CD14-positive monocyte (primary cell): ENCODE measurements at regions not wholly inside any gene's neighbourhood (a gene's known extent, or its start where the extent isn't known, plus 50 kb on each side); places are given as distances from the start of the nearest gene placed in this dataset.

Source experiments
- DNase-seq, 3 donors: peaks; one replicate each; pipeline ENCODE4 v3.0.0-alpha.2; 2011 to 2022
- H2AFZ ChIP-seq: 2 replicates; pipeline ENCODE4 v1.6.0; 2012; ENCODE audit warnings: mild to moderate bottlenecking, low read depth, low read length, inconsistent platforms; ENCODE audit not compliant: insufficient read depth, poor library complexity, severe bottlenecking
- H3K27ac ChIP-seq, 2 donors: 1 replicate in 1 of 2; 2 replicates in 1 of 2; pipeline ENCODE4 v1.5.1; 2012 to 2013; ENCODE audit warnings: low read length in 2 of 2, control low read depth in 1 of 2, inconsistent platforms in 1 of 2, low read depth in 1 of 2, mild to moderate bottlenecking in 1 of 2
- H3K27me3 ChIP-seq, 2 donors: one replicate each; pipeline versions ENCODE4 v1.6.0 to v1.6.1; 2011 to 2013; ENCODE audit warnings: low read length in 2 of 2; ENCODE audit not compliant: control insufficient read depth in 2 of 2, insufficient read depth in 2 of 2
- H3K36me3 ChIP-seq, 2 donors: replicated peaks in 1 of 2; 1 replicate in 1 of 2; 2 replicates in 1 of 2; pipeline versions ENCODE4 v1.5.1 to v1.6.1; 2012 to 2013; ENCODE audit warnings: low read length in 2 of 2, control low read depth in 1 of 2, inconsistent platforms in 1 of 2, mild to moderate bottlenecking in 1 of 2; ENCODE audit not compliant: insufficient read depth in 2 of 2, control insufficient read depth in 1 of 2
- H3K4me1 ChIP-seq, 2 donors: 1 replicate in 1 of 2; 2 replicates in 1 of 2; pipeline versions ENCODE4 v1.5.1 to v1.6.1; 2012 to 2013; ENCODE audit warnings: low read length in 2 of 2, control low read depth in 1 of 2, inconsistent platforms in 1 of 2, mild to moderate bottlenecking in 1 of 2, moderate library complexity in 1 of 2; ENCODE audit not compliant: insufficient read depth in 2 of 2, control insufficient read depth in 1 of 2
- H3K4me2 ChIP-seq: replicated peaks from 2 replicates; pipeline ENCODE3; 2012; ENCODE audit warnings: low read length, moderate library complexity, mild to moderate bottlenecking; ENCODE audit not compliant: poor library complexity, severe bottlenecking; ENCODE audit errors: extremely low read depth
- H3K4me3 ChIP-seq, 3 experiments: fragments of 200-600 bp in 1 of 3; sonication (generic) in 1 of 3; replicated peaks in 1 of 3; 1 replicate in 2 of 3; 2 replicates in 1 of 3; pipeline ENCODE4 v1.5.1; 2011 to 2013; ENCODE audit warnings: low read length in 3 of 3, mild to moderate bottlenecking in 3 of 3, control low read depth in 2 of 3, low read depth in 2 of 3, inconsistent platforms in 1 of 3, moderate library complexity in 1 of 3
- H3K79me2 ChIP-seq: 2 replicates; pipeline ENCODE4 v1.6.0; 2012; ENCODE audit warnings: mild to moderate bottlenecking, control low read depth, inconsistent platforms, low read length, moderate library complexity; ENCODE audit not compliant: insufficient read depth
- H3K9ac ChIP-seq: 2 replicates; pipeline ENCODE4 v1.6.0; 2017; ENCODE audit warnings: low read length, mild to moderate bottlenecking; ENCODE audit not compliant: insufficient read depth, poor library complexity, severe bottlenecking
- H3K9me3 ChIP-seq, 2 donors: replicated peaks in 1 of 2; 1 replicate in 1 of 2; 2 replicates in 1 of 2; pipeline versions ENCODE4 v1.5.1 to v1.6.1; 2012 to 2013; ENCODE audit warnings: low read length in 2 of 2, control low read depth in 1 of 2; ENCODE audit not compliant: control insufficient read depth in 1 of 2, insufficient read depth in 1 of 2
- H4K20me1 ChIP-seq: 2 replicates; pipeline ENCODE4 v1.6.0; 2012; ENCODE audit warnings: mild to moderate bottlenecking, low read length, control low read depth, moderate library complexity; ENCODE audit not compliant: insufficient read depth
- H3K27ac Mint-ChIP-seq, 7 donors: one replicate each; pipeline ENCODE4 v1.8.0; 2020; ENCODE audit warnings: mild to moderate bottlenecking in 7 of 7, mixed read lengths in 7 of 7, moderate library complexity in 6 of 7, inconsistent platforms in 2 of 7
- H3K27me3 Mint-ChIP-seq, 3 donors: one replicate each; pipeline ENCODE4 v1.8.0; 2021 to 2022; ENCODE audit warnings: low read depth in 3 of 3, mild to moderate bottlenecking in 3 of 3, mixed read lengths in 3 of 3, moderate library complexity in 3 of 3, inconsistent platforms in 1 of 3
- H3K36me3 Mint-ChIP-seq, 2 donors: one replicate each; pipeline ENCODE4 v1.8.0; 2020; ENCODE audit warnings: mixed read lengths in 2 of 2, inconsistent platforms in 1 of 2, mild to moderate bottlenecking in 1 of 2
- H3K4me1 Mint-ChIP-seq: one replicate; pipeline ENCODE4 v1.8.0; 2020; ENCODE audit warnings: mild to moderate bottlenecking, mixed read lengths
- H3K4me3 Mint-ChIP-seq, 2 donors: one replicate each; pipeline ENCODE4 v1.8.0; 2020; ENCODE audit warnings: mild to moderate bottlenecking in 2 of 2, mixed read lengths in 2 of 2, moderate library complexity in 1 of 2
- H3K9me3 Mint-ChIP-seq, 7 donors: one replicate each; pipeline ENCODE4 v1.8.0; 2020 to 2022; ENCODE audit warnings: mixed read lengths in 7 of 7, mild to moderate bottlenecking in 6 of 7, moderate library complexity in 6 of 7, inconsistent platforms in 2 of 7
- CTCF ChIP-seq: fragments of 200-600 bp; IDR thresholded peaks from one replicate; pipeline ENCODE4 v1.8.0; 2022; ENCODE audit warnings: antibody characterized with exemption, mild to moderate bottlenecking
- WGBS: methylation state at CpG from one replicate; pipeline ENCODE4 v1.1.5; 2013; ENCODE audit warnings: missing lambda C conversion rate; ENCODE audit not compliant: insufficient coverage; 5-methylcytosine and 5-hydroxymethylcytosine counted together
- intact Hi-C, 2 donors: fragments of 100-400 bp; cut with micrococcal nuclease; formaldehyde crosslinking; loops; one replicate each; pipeline versions ENCODE4 v1.15.0 to v1.15.1; 2023

- Histone ChIP-seq H3K4me1 (no peaks in the 10 kb centered on the region), H4K20me1 (no peaks in the 10 kb centered on the region), H3K79me2 (no peaks in the 10 kb centered on the region), H2AFZ (no peak overlapping the region), H3K27ac (no peak overlapping the region), H3K4me3 (no peak overlapping the region), H3K27me3 (no peaks in the 10 kb centered on the region), H3K36me3 (no peaks in the 10 kb centered on the region), H3K9me3 (peaks cover 0 to 5% of the 10 kb centered on the region in 2 donors), H3K9ac (no peak overlapping the region), H3K4me2 (no peak overlapping the region)
- Mint-ChIP-seq H3K27ac (no peak overlapping the region), H3K4me3 (no peak overlapping the region), H3K9me3 (peaks cover 0 to 7% (median 2%) of the 10 kb centered on the region in 7 donors), H3K4me1 (no peaks in the 10 kb centered on the region), H3K36me3 (no peaks in the 10 kb centered on the region), H3K27me3 (peaks cover 0 to 1% (median 0%) of the 10 kb centered on the region in 3 donors)
- intact Hi-C loops = no loop called here
- TF ChIP-seq CTCF = no peak
- DNase-seq = no peak
- WGBS = no CpG with 5 or more reads among the region's 2 CpGs
Measured at GRCh38 chr7:46544396-46545008, 623.4 kb upstream of the IGFBP3 start.

DNA sequence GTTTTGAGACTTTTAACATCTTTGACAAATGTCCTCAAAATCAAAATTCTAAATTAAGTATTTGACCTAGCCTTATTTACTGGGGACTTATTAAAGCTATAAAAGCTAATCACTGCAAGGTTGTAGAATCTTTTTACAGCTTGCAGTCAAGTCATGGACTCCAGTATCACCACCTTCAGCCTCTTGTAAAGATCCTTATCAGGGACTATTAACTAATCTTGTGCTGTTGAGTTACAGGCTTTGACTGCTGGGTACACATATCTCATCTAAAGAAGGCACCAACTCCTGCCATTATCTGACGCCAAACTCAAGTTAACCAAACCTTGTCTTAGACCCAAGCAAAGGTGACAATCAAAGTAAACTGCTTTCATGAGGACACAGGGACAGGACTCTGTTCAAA lies 621.0 kb upstream of the IGFBP3 start:
- Histone ChIP-seq H3K4me2 (no peak overlapping the region), H3K9ac (no peak overlapping the region), H3K4me3 (no peak overlapping the region), H3K36me3 (no peaks in the 10 kb centered on the region), H3K9me3 (peaks cover 5 to 11% of the 10 kb centered on the region in 2 donors), H3K4me1 (no peaks in the 10 kb centered on the region), H4K20me1 (no peaks in the 10 kb centered on the region), H2AFZ (no peak overlapping the region), H3K79me2 (no peaks in the 10 kb centered on the region), H3K27ac (no peak overlapping the region), H3K27me3 (no peaks in the 10 kb centered on the region)
- WGBS = no CpG with 5 or more reads among the region's 1 CpG
- H3K27me3 Mint-ChIP-seq = no peaks in the 10 kb centered on the region
- H3K36me3 Mint-ChIP-seq = no peaks in the 10 kb centered on the region
- no peak for DNase-seq
- H3K4me3 Mint-ChIP-seq = no peak overlapping the region
- no peak for TF ChIP-seq CTCF
- intact Hi-C loops = no loop called here
- no peaks in the 10 kb centered on the region for H3K4me1 Mint-ChIP-seq
- H3K9me3 Mint-ChIP-seq = peaks cover 0 to 10% (median 3%) of the 10 kb centered on the region in 7 donors
- H3K27ac Mint-ChIP-seq = no peak overlapping the region
